ENCODE measurements at regions not wholly inside any gene's neighbourhood (a gene's known extent, or its start where the extent isn't known, plus 50 kb on each side); places are given as distances from the start of the nearest gene placed in this dataset.

DNA sequence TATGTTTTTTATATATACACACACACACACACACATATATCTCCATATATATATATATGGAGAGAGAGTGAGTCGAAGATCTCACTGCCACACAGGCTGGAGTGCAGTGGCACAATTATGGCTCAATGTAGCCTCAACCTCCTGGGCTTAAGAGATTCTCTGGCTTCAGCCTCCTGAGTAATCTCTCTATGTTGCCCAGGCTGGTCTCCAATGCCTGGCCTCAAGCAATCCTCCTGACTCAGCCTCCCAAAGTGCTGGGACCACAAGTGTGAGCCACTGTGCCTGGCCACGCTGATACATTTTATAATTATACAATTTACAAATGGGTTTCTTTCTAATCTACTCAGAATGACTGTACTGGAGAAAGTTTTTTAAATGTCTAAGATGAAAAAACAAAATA lies 664.2 kb downstream of the PTPRC start:
- ChIA-PET POLR2A (no interaction called here), CTCF (no interaction called here)
- no peak for DNase-seq (ENCODE audit: low read depth, low spot score)
- no peak overlapping the region for H3K4me3 ChIP-seq (ENCODE audit: low read depth, low read length)
- TF ChIP-seq, protein P1, sequence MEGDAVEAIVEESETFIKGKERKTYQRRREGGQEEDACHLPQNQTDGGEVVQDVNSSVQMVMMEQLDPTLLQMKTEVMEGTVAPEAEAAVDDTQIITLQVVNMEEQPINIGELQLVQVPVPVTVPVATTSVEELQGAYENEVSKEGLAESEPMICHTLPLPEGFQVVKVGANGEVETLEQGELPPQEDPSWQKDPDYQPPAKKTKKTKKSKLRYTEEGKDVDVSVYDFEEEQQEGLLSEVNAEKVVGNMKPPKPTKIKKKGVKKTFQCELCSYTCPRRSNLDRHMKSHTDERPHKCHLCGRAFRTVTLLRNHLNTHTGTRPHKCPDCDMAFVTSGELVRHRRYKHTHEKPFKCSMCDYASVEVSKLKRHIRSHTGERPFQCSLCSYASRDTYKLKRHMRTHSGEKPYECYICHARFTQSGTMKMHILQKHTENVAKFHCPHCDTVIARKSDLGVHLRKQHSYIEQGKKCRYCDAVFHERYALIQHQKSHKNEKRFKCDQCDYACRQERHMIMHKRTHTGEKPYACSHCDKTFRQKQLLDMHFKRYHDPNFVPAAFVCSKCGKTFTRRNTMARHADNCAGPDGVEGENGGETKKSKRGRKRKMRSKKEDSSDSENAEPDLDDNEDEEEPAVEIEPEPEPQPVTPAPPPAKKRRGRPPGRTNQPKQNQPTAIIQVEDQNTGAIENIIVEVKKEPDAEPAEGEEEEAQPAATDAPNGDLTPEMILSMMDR (IDR thresholded peaks at IDR 0.05; ENCODE audit: insufficient read depth, low read length, missing control alignments) = no peak

DNA sequence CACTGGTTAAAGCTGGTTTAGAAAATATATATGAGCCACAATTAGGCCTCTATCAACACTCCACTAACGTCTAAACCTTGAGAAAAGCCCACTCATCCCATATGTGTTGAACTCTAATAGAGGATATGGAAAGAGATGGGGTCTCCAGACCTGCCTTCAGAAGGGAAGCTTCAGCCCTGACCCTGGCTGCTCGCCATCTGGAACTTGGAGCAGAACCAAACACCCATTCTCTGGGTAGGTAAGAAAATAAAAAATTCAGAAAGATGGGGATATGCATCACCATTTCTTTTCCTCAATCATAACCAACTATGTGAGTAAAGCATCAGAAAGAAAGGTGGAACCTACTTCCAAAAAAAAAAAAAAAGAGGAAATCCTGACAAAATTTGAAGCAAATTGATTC lies 666.2 kb downstream of the PTPRC start:
- TF ChIP-seq, protein P1 (IDR thresholded peaks at IDR 0.05; ENCODE audit: insufficient read depth, low read length, missing control alignments) = no peak
- no peak for DNase-seq (ENCODE audit: low read depth, low spot score)
- CTCF ChIA-PET = no interaction called here
- H3K4me3 ChIP-seq (ENCODE audit: low read depth, low read length) = no peak overlapping the region
- POLR2A ChIA-PET = no interaction called here

DNA sequence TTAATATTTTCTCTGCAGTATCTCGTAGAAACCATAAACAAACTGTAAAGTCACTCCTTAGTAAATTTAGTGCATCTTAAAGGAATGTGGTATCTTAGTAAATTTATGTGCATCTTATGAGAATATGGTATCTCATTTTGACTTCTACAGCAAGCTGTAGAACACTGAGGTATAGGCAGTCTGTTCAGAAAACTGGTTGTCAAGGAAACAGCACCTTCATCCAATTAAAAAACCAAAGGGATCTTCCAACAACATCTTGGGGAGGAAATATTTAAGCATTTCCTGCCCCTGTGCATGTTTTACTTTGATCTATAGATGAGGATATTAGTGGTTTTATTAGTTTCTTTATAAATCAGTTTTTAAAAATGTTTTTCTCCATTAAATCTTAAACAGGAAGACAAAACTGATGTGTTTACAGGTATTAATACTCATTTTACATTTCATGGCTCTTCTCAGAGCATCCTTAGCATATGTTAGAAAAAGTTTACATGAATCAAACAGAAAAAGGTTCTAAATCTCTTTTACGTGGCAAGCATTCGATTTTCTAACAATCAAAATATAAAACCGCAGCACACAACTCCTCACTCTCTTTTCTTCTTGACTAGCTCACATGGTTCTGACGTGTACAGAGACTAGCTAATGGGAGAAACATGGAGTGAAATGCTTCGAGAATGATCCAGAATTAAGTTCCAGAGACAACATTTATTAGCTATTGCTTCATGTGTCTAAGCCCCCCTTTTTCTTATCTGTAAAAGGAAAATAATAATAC lies 668.8 kb downstream of the PTPRC start:
- no peak overlapping the region for H3K4me3 ChIP-seq (ENCODE audit: low read depth, low read length)
- no peak for DNase-seq (ENCODE audit: low read depth, low spot score)
- CTCF ChIA-PET = no interaction called here
- POLR2A ChIA-PET = no interaction called here
- TF ChIP-seq, protein P1 (IDR thresholded peaks at IDR 0.05; ENCODE audit: insufficient read depth, low read length, missing control alignments) = no peak

DNA sequence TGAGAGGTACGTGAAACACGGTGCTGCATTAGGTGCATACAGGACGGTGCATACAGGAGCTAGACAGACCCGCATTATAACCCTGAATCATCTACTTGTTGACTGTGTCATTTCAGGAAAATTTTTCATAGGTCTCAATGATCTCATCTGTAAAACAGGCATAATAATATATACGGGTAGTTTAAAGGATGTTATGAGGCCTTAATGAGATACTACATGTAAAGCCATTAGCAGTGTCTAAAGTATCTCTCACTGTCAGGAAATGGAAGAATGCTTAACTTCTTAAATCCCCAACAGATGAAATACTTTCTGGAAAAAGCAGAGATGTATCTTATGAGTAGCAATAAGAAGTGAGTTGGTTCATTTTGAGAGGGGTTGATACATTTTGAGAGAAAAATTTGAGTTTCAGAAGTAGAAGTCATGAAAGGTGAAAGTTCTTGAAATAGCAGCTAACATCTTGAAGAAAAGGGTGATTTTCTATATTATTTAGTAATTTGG lies 669.6 kb downstream of the PTPRC start:
- no peak overlapping the region for H3K4me3 ChIP-seq (ENCODE audit: low read depth, low read length)
- TF ChIP-seq, protein P1 (IDR thresholded peaks at IDR 0.05; ENCODE audit: insufficient read depth, low read length, missing control alignments) = no peak
- no peak for DNase-seq (ENCODE audit: low read depth, low spot score)
- POLR2A ChIA-PET = no interaction called here
- CTCF ChIA-PET = no interaction called here

DNA sequence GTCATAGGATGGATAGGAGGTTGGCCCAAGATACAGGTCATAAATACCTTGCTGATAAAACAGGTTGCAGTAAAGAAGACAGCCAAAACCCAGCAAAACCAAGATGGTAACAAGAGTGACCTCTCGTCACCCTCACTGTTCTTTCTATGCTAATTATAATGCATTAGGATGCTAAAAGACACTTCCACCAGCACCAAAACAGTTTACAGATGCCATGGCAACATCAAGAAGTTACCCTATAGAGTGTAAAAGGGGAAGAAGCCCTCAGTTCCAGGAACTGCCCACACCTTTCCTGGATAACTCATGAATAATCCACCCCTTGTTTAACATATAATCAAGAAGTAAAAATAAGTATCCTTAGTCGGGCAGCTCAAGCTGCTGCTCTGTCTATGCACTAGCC lies 671.9 kb downstream of the PTPRC start:
- POLR2A ChIA-PET = no interaction called here
- TF ChIP-seq, protein P1 (IDR thresholded peaks at IDR 0.05; ENCODE audit: insufficient read depth, low read length, missing control alignments) = no peak

DNA sequence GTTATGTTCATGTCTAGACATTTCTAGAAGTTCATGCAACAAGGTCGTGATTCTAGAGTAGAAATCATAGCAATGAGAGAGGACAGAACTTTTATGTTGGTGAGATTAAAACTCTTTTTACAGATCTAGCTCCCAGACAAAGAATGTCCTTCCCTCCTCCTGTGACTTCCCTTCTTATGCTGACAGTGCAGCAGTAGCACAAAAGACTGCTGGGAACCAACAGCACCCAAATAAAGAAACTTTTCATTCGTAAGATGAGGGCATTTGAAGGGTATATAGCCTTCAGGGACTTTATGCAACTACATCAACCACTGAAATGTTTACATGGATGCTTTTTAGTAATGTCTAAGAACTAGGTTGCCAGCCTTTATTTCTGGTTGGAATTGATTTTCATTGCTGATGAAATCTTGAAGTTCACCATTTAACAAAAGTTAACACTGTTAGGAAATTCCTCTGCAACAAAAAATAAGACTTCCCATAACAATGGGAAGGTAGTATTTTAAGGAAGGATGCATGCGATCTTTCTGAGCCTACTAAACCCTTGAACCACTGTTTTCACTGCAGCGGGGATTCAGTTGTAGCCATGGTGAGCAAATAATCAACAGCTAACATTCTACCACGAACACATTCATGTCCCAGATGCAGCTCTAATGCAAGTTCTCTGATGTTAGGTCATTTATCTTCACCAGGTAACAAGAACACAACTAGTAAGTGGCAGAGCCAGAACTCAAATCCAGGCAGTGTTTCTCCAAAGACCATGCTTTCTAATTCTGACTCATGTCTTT lies 672.8 kb downstream of the PTPRC start:
- H3K4me3 ChIP-seq (ENCODE audit: low read depth, low read length) = no peak overlapping the region
- no peak for DNase-seq (ENCODE audit: low read depth, low spot score)
- ChIA-PET CTCF (no interaction called here), POLR2A (no interaction called here)
- TF ChIP-seq, protein P1 (IDR thresholded peaks at IDR 0.05; ENCODE audit: insufficient read depth, low read length, missing control alignments) = no peak

More for the DNA sequence above, 671.9 kb downstream of the PTPRC start:
- no peak for DNase-seq (ENCODE audit: low read depth, low spot score)
- H3K4me3 ChIP-seq (ENCODE audit: low read depth, low read length) = no peak overlapping the region
- CTCF ChIA-PET = no interaction called here

All from AG04449 (cell line).